ENCODE measurements at regions not wholly inside any gene's neighbourhood (a gene's known extent, or its start where the extent isn't known, plus 50 kb on each side); places are given as distances from the start of the nearest gene placed in this dataset.
"Not testable (repeated sequence)": the region's sequence is repeated elsewhere in the genome, so short reads cannot be mapped to it uniquely, and the experiment has no call there.

DNA sequence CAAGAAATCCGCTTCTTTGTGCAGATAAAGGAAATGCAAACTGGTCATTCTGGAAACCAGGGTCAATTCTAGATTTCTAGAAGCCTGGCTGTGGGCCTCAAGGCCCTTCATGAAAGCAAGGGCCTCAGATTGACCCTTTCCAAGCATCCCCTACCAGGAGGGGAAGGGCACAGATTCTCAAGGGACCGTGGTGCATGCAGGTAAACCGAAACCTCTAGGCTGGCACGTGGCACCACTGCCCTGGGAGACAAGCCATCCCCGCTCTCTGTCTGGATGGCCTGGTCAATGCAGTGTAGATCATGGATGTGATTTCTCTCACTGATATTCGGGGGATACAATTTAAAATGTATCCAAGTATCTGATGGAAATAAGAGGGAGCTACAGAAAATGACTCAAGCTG, 69.4 kb downstream of the TOMM20 start:
- intact Hi-C loops (cut with micrococcal nuclease): no loop called here

DNA sequence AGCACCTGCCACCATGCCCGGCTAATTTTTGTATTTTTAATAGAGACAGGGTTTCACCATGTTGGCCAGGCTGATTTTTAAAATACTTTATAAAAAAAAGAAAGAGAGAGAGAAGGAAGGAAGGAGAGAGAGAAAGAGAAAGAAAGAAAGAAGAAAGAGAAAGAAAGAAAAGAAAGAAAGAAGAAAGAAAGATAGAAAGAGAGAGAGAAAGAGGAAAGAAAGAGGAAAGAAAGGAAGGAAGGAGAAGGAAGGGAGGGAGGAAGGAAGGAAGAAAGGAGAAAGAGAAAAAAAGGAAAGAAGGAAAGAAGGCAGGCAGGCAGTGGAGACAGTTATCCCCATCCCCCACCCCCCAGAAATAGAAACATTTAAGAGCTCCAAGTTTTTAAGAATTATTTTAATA, 69.9 kb downstream of the TOMM20 start:
- intact Hi-C loops (cut with micrococcal nuclease): no loop called here

- intact Hi-C loops (cut with micrococcal nuclease): no loop called here
These were observed 71.0 kb downstream of the TOMM20 start for GRCh38 chr1:235057385-235058306.

DNA sequence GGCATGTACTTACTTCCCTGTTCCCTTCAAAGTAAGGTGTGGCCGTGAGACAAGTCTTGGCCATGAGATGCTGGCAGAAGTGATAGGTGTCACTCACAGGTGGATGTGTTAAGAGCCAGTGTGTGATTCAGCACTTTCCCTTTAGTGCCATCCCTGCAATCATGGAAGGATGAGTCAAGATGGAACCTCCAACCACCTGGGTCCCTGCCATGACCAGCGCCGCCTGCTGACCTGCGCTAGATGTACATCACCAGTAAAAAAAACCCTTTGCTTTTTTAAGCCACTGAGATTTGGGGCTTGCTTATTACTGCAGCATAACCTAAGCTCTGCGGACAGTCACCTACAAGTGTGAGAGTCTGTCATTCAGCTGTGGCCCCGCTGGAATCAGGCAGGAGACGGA, 71.7 kb downstream of the TOMM20 start:
- intact Hi-C loops (cut with micrococcal nuclease): no loop called here

GRCh38 chr1:235054936-235055335, 73.7 kb downstream of the TOMM20 start:
- intact Hi-C loops (cut with micrococcal nuclease): no loop called here

DNA sequence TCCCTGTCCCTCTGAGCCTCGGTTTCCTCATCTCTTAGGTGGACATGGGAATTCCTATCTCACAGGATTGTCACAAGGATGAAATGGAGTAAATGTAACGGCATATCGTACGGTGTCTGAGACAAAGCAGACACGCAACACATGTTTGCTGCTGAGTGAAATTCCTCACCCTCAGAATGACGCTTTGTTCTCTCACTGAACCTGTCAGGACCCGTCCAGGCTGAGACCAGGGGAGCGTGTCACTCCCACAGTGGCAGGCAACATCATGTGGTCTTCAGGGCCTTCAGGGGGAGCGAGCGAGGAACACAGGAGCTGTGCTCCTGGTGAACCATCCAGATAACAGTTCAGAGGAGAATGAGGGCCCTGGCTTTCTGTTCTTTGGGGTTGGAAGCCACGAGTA, 74.2 kb downstream of the TOMM20 start:
- intact Hi-C loops (cut with micrococcal nuclease): no loop called here

DNA sequence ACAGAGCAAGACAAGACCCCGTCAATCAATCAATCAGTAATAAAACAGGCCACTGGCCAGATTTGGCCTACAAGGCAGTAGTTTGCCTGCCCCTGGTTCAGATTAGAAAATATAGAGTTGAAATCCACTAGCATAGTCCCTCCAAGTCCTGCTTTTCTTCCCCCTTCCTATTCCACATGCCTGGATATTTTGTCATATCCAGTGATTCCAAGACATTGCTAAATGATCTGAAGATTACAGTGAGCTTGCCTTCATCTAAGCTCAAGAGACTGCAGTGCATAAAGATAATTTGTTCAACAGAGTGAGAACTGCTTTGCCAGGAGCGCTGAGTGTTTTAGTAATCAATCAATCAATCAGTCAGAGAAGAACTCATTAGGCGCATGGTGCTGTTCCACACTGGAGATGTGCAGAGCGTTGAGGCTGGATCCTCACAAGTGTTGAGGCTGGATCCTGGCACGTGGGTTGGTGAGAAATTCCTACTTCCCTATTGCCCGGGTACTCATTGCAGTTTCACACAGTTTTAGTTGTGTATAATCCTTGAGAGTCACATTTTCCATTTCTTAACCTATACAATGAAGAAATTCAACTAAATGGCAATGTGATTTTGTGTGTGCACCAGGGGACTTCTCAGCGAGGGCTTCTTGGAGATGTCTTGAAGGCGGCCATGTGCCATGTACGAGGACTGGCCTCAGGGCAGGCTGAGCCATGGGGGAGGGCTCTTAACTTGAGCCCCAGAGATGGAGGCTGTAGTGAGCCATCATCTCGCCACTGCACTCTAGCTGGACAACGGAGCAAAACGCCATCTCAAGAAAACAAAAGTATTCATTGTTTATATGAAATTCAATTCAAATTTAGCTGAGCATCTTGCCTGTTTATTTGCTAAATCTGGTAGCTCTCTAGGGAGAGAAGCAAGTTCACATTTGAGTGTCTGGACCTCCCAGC, 76.3 kb downstream of the TOMM20 start:
- intact Hi-C loops (cut with micrococcal nuclease): no loop called here

GRCh38 chr1:235051521-235051920, 77.1 kb downstream of the TOMM20 start:
- intact Hi-C loops (cut with micrococcal nuclease): no loop called here

DNA sequence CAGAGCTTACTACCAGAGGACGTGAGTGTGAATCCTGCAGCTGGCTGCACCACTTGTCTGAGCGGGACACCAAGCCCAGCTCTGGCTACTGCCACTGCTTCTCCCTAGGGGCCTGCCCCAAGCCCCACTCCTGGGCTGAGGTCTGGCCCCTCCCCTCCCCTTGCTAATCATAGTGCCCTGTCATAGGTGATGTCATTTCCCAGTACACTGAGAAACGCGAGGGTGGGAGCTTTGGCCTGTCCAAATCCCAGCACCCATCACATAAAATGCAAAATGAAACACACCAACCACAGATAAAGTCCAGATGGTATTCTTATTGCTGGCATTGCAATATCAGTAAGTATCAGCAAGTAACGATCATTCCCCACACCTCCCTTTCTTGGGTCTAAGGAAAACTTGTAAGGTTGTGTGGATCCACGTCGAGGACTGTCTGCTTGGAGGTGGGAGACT, 77.7 kb downstream of the TOMM20 start:
- intact Hi-C loops (cut with micrococcal nuclease): no loop called here

GRCh38 chr1:235049716-235050378, 78.8 kb downstream of the TOMM20 start:
- intact Hi-C loops (cut with micrococcal nuclease): not testable (repeated sequence)

DNA sequence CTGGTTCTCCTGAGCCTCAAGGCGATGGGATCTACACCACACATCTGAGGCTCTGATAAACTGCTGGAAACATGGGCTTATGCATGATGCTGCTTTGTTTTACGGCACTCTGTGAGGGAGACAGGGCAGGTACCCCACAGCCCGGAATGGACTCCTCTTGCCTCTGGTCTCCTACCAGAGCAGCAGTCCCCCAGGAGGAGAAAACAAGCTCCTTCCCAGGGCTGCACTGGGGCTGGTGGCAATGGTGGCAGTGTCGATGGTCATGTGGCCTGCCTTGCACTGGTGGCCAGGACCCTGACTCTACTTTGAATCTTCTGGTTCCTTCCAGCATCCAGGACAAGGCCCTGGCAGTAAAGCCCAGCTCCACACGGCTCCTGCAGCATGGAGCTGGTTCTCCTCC, 79.4 kb downstream of the TOMM20 start:
- intact Hi-C loops (cut with micrococcal nuclease): no loop called here

DNA sequence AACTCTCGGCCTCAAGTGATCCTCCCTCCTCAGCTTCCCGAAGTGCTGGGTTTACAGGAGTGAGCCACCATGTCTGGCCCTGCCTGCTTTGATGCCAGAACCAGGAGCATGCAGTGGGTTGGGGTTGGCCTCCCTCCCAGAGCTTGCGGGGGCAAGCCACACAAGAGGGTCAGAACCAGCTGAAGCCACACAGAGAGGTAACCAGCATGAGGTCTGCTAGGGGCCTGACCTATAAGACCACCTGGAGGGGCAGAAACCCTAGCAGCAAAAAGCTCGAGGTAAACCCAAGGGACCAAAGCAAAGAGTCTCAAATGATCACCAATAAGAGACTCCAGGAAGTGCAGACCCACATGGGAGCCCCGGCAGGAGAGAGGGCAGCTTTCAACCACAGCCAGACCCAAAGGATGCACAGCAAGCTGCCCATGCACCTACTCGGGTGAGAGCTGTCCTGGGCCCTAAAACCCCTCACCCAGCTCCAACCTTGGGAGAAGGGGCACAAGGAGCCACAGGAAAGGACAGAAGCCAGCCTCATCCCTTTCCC, 81.2 kb downstream of the TOMM20 start:
- intact Hi-C loops (cut with micrococcal nuclease): no loop called here

GRCh38 chr1:235045921-235046601, 82.6 kb downstream of the TOMM20 start:
- intact Hi-C loops (cut with micrococcal nuclease): no loop called here

DNA sequence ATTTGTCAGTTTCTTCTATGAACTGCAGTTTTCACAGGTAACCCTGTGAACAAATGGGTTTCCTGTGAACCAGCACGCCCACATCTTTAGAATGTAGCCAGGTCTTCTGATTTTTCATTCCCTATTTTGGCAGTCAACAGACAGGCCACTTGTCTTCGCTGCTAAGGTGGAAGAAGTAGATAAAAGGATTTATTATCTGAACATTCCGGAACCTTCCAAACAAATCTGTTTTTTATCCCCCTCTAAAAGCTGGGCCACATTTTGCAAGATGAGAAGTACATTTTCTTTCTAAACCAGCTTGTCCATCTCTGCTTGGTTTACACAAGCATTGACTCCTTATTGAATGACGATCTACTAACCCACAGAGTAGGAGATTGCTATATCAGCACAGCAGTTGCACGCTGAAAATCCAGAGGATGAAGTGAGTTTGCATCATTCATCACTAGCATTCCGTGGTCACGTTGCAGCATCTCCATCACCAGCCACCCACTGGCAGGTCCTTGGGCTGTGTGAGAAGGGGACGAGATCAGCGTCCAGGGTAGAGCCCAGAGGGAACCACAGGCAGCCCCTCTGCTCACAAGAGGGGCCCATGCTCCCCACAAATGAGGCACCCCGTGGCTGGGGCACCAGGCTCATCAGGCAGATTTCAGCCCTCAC, 83.5 kb downstream of the TOMM20 start:
- intact Hi-C loops (cut with micrococcal nuclease): no loop called here

DNA sequence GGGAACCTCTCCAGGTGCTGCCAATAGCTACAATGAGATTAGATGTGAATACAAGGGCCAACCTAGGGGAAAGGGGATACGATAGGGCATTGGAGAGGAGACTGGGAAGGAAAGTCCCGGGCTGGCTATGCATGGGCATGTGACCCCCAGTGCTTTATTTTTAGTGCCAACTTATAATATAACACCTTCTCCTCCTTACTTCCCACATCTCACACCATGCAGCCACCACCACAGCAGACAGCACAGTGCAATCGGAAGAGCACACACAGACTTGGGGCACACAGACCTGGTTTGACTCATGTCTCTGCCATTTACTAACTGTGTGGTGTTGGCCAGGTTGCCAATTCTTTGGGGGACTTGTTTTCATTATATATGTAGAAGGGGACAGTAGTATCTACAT, 85.4 kb downstream of the TOMM20 start:
- intact Hi-C loops (cut with micrococcal nuclease): no loop called here

DNA sequence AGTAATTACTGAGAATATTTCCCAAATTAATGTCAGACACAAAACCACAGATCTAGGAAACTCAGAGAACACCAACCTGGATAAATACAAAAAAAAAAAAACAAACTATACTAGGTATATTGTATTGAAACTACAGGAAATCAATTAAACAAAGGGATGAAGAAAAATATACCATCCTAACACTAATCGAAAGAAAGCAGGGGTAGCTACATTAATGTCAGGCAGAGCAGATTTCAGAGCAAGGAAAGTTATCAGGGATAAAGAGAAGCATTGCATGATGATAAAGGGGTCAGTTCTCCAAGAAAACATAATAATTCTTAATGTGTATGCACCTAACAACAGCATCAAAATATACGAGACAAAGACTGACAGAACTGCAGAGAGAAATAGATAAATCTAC, 89.9 kb downstream of the TOMM20 start:
- intact Hi-C loops (cut with micrococcal nuclease): no loop called here

DNA sequence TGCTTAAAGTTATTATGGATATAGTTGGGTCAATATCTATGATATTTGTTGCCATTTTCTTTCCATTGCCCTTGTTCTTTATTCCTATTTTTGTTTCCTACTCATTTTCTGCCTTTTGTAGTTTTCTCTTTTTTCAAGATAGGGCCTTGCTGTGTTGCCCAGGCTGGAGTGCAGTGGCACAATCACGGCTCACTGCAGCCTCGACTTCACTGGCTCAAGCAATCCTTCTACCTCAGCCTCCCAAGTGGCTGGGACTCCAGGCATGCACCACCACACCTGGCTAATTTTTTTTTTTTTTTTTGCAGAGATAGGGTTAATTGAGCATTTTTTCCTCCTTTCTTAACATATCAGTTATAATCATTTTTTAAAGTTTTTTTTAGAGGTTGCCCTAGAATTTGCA, 92.7 kb downstream of the TOMM20 start:
- intact Hi-C loops (cut with micrococcal nuclease): no loop called here

GRCh38 chr1:235030919-235031596, 97.6 kb downstream of the TOMM20 start:
- intact Hi-C loops (cut with micrococcal nuclease): no loop called here

- intact Hi-C loops (cut with micrococcal nuclease): no loop called here
These were observed 100.8 kb downstream of the TOMM20 start for GRCh38 chr1:235027862-235028250.
